Neural cell (in vitro differentiated cells): ENCODE measurements at regions not wholly inside any gene's neighbourhood (a gene's known extent, or its start where the extent isn't known, plus 50 kb on each side); places are given as distances from the start of the nearest gene placed in this dataset.

Experiments used
- H2AFZ ChIP-seq: fragments of 200-600, 300-800 bp; sonication (generic), shearing (Covaris generic); 2 replicates; pipeline ENCODE4 v1.6.0; 2014; ENCODE audit warnings: low read depth, mild to moderate bottlenecking, antibody characterized with exemption, low read length, moderate library complexity
- H3F3A ChIP-seq: fragments of 200-600 bp; shearing (Covaris generic); 2 replicates; pipeline ENCODE4 v1.6.1; 2016; ENCODE audit warnings: mild to moderate bottlenecking, moderate library complexity, mixed read lengths, antibody characterized with exemption, low read length; ENCODE audit not compliant: insufficient read depth, poor library complexity, severe bottlenecking
- H3K27ac ChIP-seq: fragments of 200-600, 300-800 bp; sonication (generic), shearing (Covaris generic); 2 replicates; pipeline ENCODE4 v1.5.1; 2014; ENCODE audit warnings: mild to moderate bottlenecking, low read length, moderate library complexity
- H3K27me3 ChIP-seq: fragments of 300-800, 200-600 bp; sonication (generic), shearing (Covaris generic); 2 replicates; pipeline ENCODE4 v1.6.0; 2014; ENCODE audit warnings: mild to moderate bottlenecking, low read depth, low read length, moderate library complexity; ENCODE audit not compliant: insufficient read depth
- H3K36me3 ChIP-seq: fragments of 300-800, 200-600 bp; sonication (generic), shearing (Covaris generic); 2 replicates; pipeline ENCODE4 v1.5.1; 2014; ENCODE audit warnings: mild to moderate bottlenecking, antibody characterized with exemption, low read length, moderate library complexity; ENCODE audit not compliant: insufficient read depth
- H3K4me2 ChIP-seq: fragments of 300-800, 200-600 bp; sonication (generic), shearing (Covaris generic); 2 replicates; pipeline ENCODE4 v1.6.0; 2014; ENCODE audit warnings: mild to moderate bottlenecking, low read length
- H3K4me3 ChIP-seq: fragments of 300-800, 200-600 bp; sonication (generic), shearing (Covaris generic); 2 replicates; pipeline ENCODE4 v1.5.1; 2014; ENCODE audit warnings: mild to moderate bottlenecking, low read length, moderate library complexity
- H3K79me2 ChIP-seq: fragments of 200-600 bp; shearing (Covaris generic); replicated peaks from 2 replicates; pipeline ENCODE4 v1.6.0; 2014; ENCODE audit warnings: mild to moderate bottlenecking, low read length, moderate library complexity; ENCODE audit not compliant: insufficient read depth
- H3K9ac ChIP-seq: fragments of 300-800, 200-600 bp; sonication (generic), shearing (Covaris generic); 2 replicates; pipeline ENCODE4 v1.6.1; 2016; ENCODE audit warnings: mild to moderate bottlenecking, low read length, mixed read lengths
- H3K9me2 ChIP-seq: fragments of 200-600 bp; shearing (Covaris generic); 2 replicates; pipeline ENCODE4 v1.6.1; 2016; ENCODE audit warnings: mild to moderate bottlenecking, low read length, mixed read lengths; ENCODE audit not compliant: insufficient read depth
- H3K9me3 ChIP-seq: fragments of 200-600, 300-800 bp; sonication (generic), shearing (Covaris generic); 2 replicates; pipeline ENCODE4 v1.6.1; 2016; ENCODE audit warnings: mild to moderate bottlenecking, mixed run types, low read length, moderate library complexity, mixed read lengths
- H4K20me1 ChIP-seq: fragments of 200-600 bp; shearing (Covaris generic); 2 replicates; pipeline ENCODE4 v1.6.1; 2016; ENCODE audit warnings: mild to moderate bottlenecking, mixed run types; ENCODE audit not compliant: insufficient read depth
- EP300 ChIP-seq: fragments of 450-650 bp; conservative IDR thresholded peaks from 2 replicates; pipeline ENCODE4 v1.6.1; 2014; ENCODE audit warnings: antibody characterized with exemption, mild to moderate bottlenecking, moderate library complexity; ENCODE audit not compliant: poor library complexity, severe bottlenecking
- EZH2 ChIP-seq: fragments of 200-600, 300-800 bp; shearing (Covaris generic), sonication (generic); IDR thresholded peaks from 2 replicates; pipeline ENCODE4 v1.6.1; 2014; ENCODE audit warnings: antibody characterized with exemption, low read length, borderline replicate concordance, mild to moderate bottlenecking; ENCODE audit not compliant: insufficient read depth, poor library complexity, severe bottlenecking
- MXI1 ChIP-seq: fragments of 450-650 bp; conservative IDR thresholded peaks from 2 replicates; pipeline ENCODE4 v1.6.1; 2014; ENCODE audit warnings: antibody characterized with exemption, mild to moderate bottlenecking; ENCODE audit not compliant: poor library complexity, severe bottlenecking
- POLR2AphosphoS5 ChIP-seq: IDR thresholded peaks from 2 replicates; pipeline ENCODE4 v1.6.1; 2012
- RAD21 ChIP-seq: fragments of 450-650 bp; conservative IDR thresholded peaks from 2 replicates; pipeline ENCODE4 v1.6.1; 2014; ENCODE audit warnings: antibody characterized with exemption, mild to moderate bottlenecking, moderate library complexity
- REST ChIP-seq: IDR thresholded peaks from 2 replicates; pipeline ENCODE4 v1.6.1; 2012; ENCODE audit warnings: borderline replicate concordance
- SMC3 ChIP-seq: fragments of 450-650 bp; conservative IDR thresholded peaks from 2 replicates; pipeline ENCODE4 v1.6.1; 2014; ENCODE audit warnings: antibody characterized with exemption, mild to moderate bottlenecking, moderate library complexity; ENCODE audit not compliant: poor library complexity
- TAF1 ChIP-seq: IDR thresholded peaks from 2 replicates; pipeline ENCODE4 v1.6.1; 2012; ENCODE audit warnings: low read depth
- TF ChIP-seq, protein P1 (sequence below): fragments of 450-650 bp; IDR thresholded peaks from 2 replicates; pipeline ENCODE4 v1.5.1; 2014; ENCODE audit warnings: antibody characterized with exemption, mild to moderate bottlenecking, moderate library complexity; ENCODE audit not compliant: poor library complexity, severe bottlenecking

- TF ChIP-seq MXI1, result no peak
- no peak for TF ChIP-seq EP300
These were observed 203.4 kb upstream of the CTBP2 start (continued) for GRCh38 chr10:125363791-125364190.

DNA sequence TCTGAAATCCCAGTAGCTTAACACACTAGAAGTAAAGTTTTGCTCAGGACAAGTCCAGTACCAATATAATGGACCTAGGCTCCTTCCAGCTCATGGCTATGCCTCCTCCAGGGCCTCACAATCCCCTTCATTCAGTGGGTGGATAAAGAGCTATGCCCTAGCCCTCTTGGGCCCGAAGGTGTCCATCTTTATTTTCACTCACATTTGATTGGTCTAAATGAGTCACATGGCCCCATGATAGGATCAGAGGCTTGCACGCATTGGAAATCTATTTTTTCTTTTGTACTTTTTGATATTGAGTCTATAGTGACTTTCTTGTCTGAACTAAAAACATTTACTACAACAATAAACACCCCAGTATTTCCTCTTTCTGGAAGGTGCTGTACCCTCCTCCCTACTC is 202.6 kb upstream of the CTBP2 start:
- Histone ChIP-seq H4K20me1 (no peaks in the 10 kb centered on the region), H2AFZ (no peak overlapping the region), H3K27ac (no peak overlapping the region), H3K36me3 (no peaks in the 10 kb centered on the region), H3K27me3 (no peaks in the 10 kb centered on the region), H3F3A (no peaks in the 10 kb centered on the region), H3K9me3 (no peaks in the 10 kb centered on the region), H3K4me3 (no peak overlapping the region), H3K79me2 (no peaks in the 10 kb centered on the region), H3K9me2 (no peaks in the 10 kb centered on the region), H3K9ac (no peak overlapping the region), H3K4me2 (no peak overlapping the region)
- TF ChIP-seq EP300, result no peak
- TF ChIP-seq RAD21, result no peak
- TF ChIP-seq POLR2AphosphoS5, result no peak
- TF ChIP-seq, protein P1, sequence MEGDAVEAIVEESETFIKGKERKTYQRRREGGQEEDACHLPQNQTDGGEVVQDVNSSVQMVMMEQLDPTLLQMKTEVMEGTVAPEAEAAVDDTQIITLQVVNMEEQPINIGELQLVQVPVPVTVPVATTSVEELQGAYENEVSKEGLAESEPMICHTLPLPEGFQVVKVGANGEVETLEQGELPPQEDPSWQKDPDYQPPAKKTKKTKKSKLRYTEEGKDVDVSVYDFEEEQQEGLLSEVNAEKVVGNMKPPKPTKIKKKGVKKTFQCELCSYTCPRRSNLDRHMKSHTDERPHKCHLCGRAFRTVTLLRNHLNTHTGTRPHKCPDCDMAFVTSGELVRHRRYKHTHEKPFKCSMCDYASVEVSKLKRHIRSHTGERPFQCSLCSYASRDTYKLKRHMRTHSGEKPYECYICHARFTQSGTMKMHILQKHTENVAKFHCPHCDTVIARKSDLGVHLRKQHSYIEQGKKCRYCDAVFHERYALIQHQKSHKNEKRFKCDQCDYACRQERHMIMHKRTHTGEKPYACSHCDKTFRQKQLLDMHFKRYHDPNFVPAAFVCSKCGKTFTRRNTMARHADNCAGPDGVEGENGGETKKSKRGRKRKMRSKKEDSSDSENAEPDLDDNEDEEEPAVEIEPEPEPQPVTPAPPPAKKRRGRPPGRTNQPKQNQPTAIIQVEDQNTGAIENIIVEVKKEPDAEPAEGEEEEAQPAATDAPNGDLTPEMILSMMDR, result no peak
- no peak for TF ChIP-seq TAF1
- TF ChIP-seq REST, result no peak
- TF ChIP-seq EZH2, result no peak
- TF ChIP-seq MXI1, result no peak
- no peak for TF ChIP-seq SMC3

GRCh38 chr10:125359401-125359800 is 199.0 kb upstream of the CTBP2 start:
- TF ChIP-seq MXI1 (no peak), TAF1 (no peak), REST (no peak), EP300 (no peak), RAD21 (no peak), SMC3 (no peak), POLR2AphosphoS5 (no peak)
- TF ChIP-seq, protein P1, result no peak
- H3K9ac ChIP-seq, result no peak overlapping the region
- no peaks in the 10 kb centered on the region for H3K9me3 ChIP-seq
- no peak overlapping the region for H2AFZ ChIP-seq
- no peaks in the 10 kb centered on the region for H3F3A ChIP-seq
- H3K36me3 ChIP-seq, result no peaks in the 10 kb centered on the region
- H3K4me2 ChIP-seq, result no peak overlapping the region
- no peaks in the 10 kb centered on the region for H4K20me1 ChIP-seq
- no peaks in the 10 kb centered on the region for H3K79me2 ChIP-seq
- H3K27me3 ChIP-seq, result no peaks in the 10 kb centered on the region
- H3K4me3 ChIP-seq, result no peak overlapping the region
- no peak overlapping the region for H3K27ac ChIP-seq
- no peaks in the 10 kb centered on the region for H3K9me2 ChIP-seq
